ENCODE measurements at regions not wholly inside any gene's neighbourhood (a gene's known extent, or its start where the extent isn't known, plus 50 kb on each side); places are given as distances from the start of the nearest gene placed in this dataset.

GRCh38 chr13:109541081-109541480, 245.3 kb downstream of the IRS2 start:
- DNase-seq (ENCODE audit: low spot score) (no peak), ATAC-seq (ENCODE audit: low FRiP score) (no peak)
- TF ChIP-seq CTCF (IDR thresholded peaks at IDR 0.05), result no peak

- TF ChIP-seq CTCF (IDR thresholded peaks at IDR 0.05), result no peak
- DNase-seq (ENCODE audit: low spot score) (no peak), ATAC-seq (ENCODE audit: low FRiP score) (no peak)
Observed at GRCh38 chr13:109537584-109537983, 248.8 kb downstream of the IRS2 start.

GRCh38 chr13:109533350-109533749, 253.0 kb downstream of the IRS2 start:
- TF ChIP-seq CTCF (IDR thresholded peaks at IDR 0.05), result no peak
- DNase-seq (ENCODE audit: low spot score) (no peak), ATAC-seq (ENCODE audit: low FRiP score) (no peak)

- ATAC-seq (ENCODE audit: low FRiP score) (no peak), DNase-seq (ENCODE audit: low spot score) (no peak)
- no peak for TF ChIP-seq CTCF (IDR thresholded peaks at IDR 0.05)
Observed at GRCh38 chr13:109529964-109530363, 256.4 kb downstream of the IRS2 start.

- DNase-seq (ENCODE audit: low spot score) (no peak), ATAC-seq (ENCODE audit: low FRiP score) (no peak)
- no peak for TF ChIP-seq CTCF (IDR thresholded peaks at IDR 0.05)
Observed at GRCh38 chr13:109521719-109522118, 264.7 kb downstream of the IRS2 start.

GRCh38 chr13:109517517-109517916, 268.9 kb downstream of the IRS2 start:
- ATAC-seq (ENCODE audit: low FRiP score), result no peak
- no peak for DNase-seq (ENCODE audit: low spot score)
- TF ChIP-seq CTCF (IDR thresholded peaks at IDR 0.05), result no peak

- DNase-seq (ENCODE audit: low spot score), result no peak
- no peak for TF ChIP-seq CTCF (IDR thresholded peaks at IDR 0.05)
- no peak for ATAC-seq (ENCODE audit: low FRiP score)
Observed at GRCh38 chr13:109516186-109516585, 270.2 kb downstream of the IRS2 start.
